Gastrocnemius medialis (tissue), 4 donors: ENCODE measurements at regions not wholly inside any gene's neighbourhood (a gene's known extent, or its start where the extent isn't known, plus 50 kb on each side); places are given as distances from the start of the nearest gene placed in this dataset.

ENCODE experiments used
- CTCF ChIP-seq, 5 experiments: fragments of 450-650 bp in 3 of 5; fragments of 200-600 bp in 2 of 5; sonication (generic) in 2 of 5; IDR thresholded peaks in 4 of 5; conservative IDR thresholded peaks in 1 of 5; 1 replicate in 4 of 5; 2 replicates in 1 of 5; pipeline ENCODE4 v1.5.1; 2016 to 2019; ENCODE audit warnings: antibody characterized with exemption in 5 of 5, mild to moderate bottlenecking in 3 of 5, moderate library complexity in 3 of 5
- POLR2A ChIP-seq, 2 donors: fragments of 450-650 bp; IDR thresholded peaks; one replicate each; pipeline ENCODE4 v1.6.1; 2017; ENCODE audit warnings: antibody characterized with exemption in 2 of 2, mild to moderate bottlenecking in 2 of 2, moderate library complexity in 2 of 2

GRCh38 chr7:113232885-113233284, 114.5 kb upstream of the SMIM30 start:
- TF ChIP-seq POLR2A (IDR thresholded peaks at IDR 0.05), result no peak
- TF ChIP-seq CTCF (IDR thresholded peaks at IDR 0.05 in 4 of 5, conservative IDR thresholded peaks at IDR 0.05 in 1 of 5), result no peak
